ENCODE measurements at regions not wholly inside any gene's neighbourhood (a gene's known extent, or its start where the extent isn't known, plus 50 kb on each side); places are given as distances from the start of the nearest gene placed in this dataset.

GRCh38 chr2:175404839-175405238 lies 223.3 kb upstream of the ATP5MC3 start:
- Histone ChIP-seq H2AFZ (ENCODE audit: low read depth, low read length, poor library complexity, severe bottlenecking) (no peak overlapping the region), H4K20me1 (ENCODE audit: insufficient read depth) (no peaks in the 10 kb centered on the region), H3K36me3 (ENCODE audit: control insufficient read depth in 1 of 2, insufficient read depth in 2 of 2, low read length in 2 of 2) (no peaks in the 10 kb centered on the region), H3K4me3 (replicated peaks in 1 of 2; ENCODE audit: low read depth in 1 of 2, low read length in 2 of 2) (no peak overlapping the region), H3K27ac (ENCODE audit: low read depth, low read length) (no peak overlapping the region), H3K9me2 (ENCODE audit: insufficient read depth) (no peaks in the 10 kb centered on the region), H3K9ac (ENCODE audit: low read length) (no peak overlapping the region), H3K4me2 (ENCODE audit: low read length) (no peak overlapping the region), H3K27me3 (ENCODE audit: insufficient read depth, low read length) (no peaks in the 10 kb centered on the region), H3K4me1 (ENCODE audit: control insufficient read depth in 1 of 2, insufficient read depth in 2 of 2, low read length in 2 of 2) (no peaks in the 10 kb centered on the region), H3K9me3 (ENCODE audit: control insufficient read depth in 1 of 2, insufficient read depth in 1 of 2, low read depth in 1 of 2, low read length in 2 of 2) (no peaks in the 10 kb centered on the region), H3K79me2 (ENCODE audit: insufficient read depth, low read length) (no peaks in the 10 kb centered on the region)
- ChIA-PET CTCF (no interaction called here), RAD21 (ENCODE audit: low non-redundant PET in 1 of 2, low total read pairs in 2 of 2, uncharacterized antibody in 2 of 2, unreplicated experiment in 2 of 2) (no interaction called here), POLR2A (no interaction called here)
- ATAC-seq (no peak), DNase-seq (ENCODE audit: low read depth, low spot score) (no peak)
- intact Hi-C loops (cut with micrococcal nuclease), result no loop called here
- TF ChIP-seq JUND (IDR thresholded peaks at IDR 0.05) (no peak), TCF7L2 (IDR thresholded peaks at IDR 0.05; ENCODE audit: borderline replicate concordance, extremely low read depth, insufficient read depth, insufficient read length) (no peak), SIN3A (IDR thresholded peaks at IDR 0.05; ENCODE audit: low read depth) (no peak), CBX3 (IDR thresholded peaks at IDR 0.05; ENCODE audit: low read depth) (no peak), SRF (IDR thresholded peaks at IDR 0.05; ENCODE audit: low read depth) (no peak), CEBPB (IDR thresholded peaks at IDR 0.05; ENCODE audit: low read depth) (no peak), REST (IDR thresholded peaks at IDR 0.05; ENCODE audit: low read depth) (no peak), SP1 (IDR thresholded peaks at IDR 0.05; ENCODE audit: low read depth) (no peak)
- no TSS peak for BruUV-seq (replicated peaks)
